Dermis microvascular lymphatic vessel endothelial cell (primary cell): ENCODE measurements at regions not wholly inside any gene's neighbourhood (a gene's known extent, or its start where the extent isn't known, plus 50 kb on each side); places are given as distances from the start of the nearest gene placed in this dataset.
"Not testable (repeated sequence)": the region's sequence is repeated elsewhere in the genome, so short reads cannot be mapped to it uniquely, and the experiment has no call there.

Source experiments
- DNase-seq, 2 donors: peaks; one replicate each; pipeline versions ENCODE4 v3.0.0 to v3.0.0-alpha.2; 2010; ENCODE audit warnings: low read depth in 2 of 2

- DNase-seq = no peak
These were observed 625.0 kb upstream of the ADARB2 start for GRCh38 chr10:2362331-2362730.

GRCh38 chr10:2358586-2358985 is 621.3 kb upstream of the ADARB2 start:
- no peak for DNase-seq

DNA sequence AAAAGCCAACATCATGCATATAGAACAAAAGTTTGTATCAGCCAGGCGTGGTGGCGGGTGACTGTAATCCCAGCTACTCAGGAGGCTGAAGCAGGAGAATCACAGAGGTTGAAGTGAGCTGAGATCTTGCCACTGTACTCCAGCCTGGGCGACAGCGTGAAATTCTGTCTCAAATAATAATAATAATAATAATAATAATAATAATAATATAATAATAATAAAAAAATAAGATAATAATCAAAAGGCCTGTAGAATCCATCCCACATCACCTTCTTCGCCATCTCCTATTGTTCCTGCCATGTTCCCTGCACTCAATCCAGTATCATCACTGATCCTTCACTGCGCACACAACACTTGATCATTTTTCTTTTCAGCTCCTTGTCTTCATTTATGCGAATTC is 619.3 kb upstream of the ADARB2 start:
- no peak for DNase-seq

GRCh38 chr10:2351566-2351965 is 614.2 kb upstream of the ADARB2 start:
- DNase-seq = no peak

GRCh38 chr10:2342206-2342605 is 604.9 kb upstream of the ADARB2 start:
- no peak for DNase-seq

DNA sequence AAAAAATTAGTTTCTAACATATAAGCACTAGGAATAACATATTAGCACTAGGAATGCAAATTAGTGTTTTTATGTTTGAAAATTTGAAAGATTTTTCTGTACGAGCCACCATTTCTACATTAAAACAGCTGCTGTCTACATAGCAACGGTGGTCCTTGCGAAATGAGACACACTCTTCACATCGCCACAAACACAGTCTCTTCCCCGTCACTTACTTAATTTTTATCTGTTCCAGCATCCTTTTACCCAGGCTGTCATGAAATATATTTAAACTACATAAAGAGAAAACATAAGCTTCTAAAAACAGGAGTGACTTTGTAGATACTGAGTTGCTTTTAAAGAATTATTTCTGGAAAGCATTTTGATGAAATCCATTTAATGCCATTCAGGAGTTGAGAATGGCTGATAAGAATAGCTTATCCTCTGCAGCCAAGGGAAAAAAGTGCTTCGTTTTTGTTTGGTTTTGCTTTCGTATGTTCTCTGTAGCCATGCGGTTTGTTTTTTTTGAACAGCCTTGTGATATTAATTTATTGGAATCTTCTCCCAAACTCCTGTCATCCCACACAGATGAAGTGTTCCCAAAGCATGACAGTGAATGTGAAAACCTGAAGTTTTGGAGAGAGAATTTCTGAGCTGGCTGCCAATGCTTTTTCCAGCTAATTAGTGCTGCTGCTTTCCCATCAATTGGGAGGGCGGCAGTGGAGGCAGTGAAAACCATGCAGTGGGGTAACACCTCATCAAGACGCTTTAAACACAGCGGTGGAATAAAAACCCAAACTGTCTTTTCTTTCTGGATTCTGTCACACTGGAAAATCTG is 603.7 kb upstream of the ADARB2 start:
- DNase-seq = no peak

DNA sequence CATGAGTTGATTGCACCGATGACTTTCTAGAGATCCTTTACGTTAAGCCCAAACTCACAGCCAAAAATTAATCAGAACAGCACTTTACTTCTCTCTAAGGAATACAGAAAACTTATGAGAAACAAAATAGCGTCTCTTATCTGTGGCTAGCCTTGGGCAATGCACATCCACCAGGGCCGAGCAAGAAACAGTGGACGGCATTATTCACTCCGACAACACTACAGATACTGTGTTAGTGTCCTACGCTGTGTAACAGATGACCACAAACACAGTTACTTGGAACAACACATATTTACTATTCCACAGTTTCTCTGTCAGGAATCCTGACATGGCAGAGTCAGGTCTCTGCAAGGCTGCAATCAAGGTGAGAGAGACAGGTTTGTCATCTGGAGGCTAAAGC is 598.3 kb upstream of the ADARB2 start:
- no peak for DNase-seq

DNA sequence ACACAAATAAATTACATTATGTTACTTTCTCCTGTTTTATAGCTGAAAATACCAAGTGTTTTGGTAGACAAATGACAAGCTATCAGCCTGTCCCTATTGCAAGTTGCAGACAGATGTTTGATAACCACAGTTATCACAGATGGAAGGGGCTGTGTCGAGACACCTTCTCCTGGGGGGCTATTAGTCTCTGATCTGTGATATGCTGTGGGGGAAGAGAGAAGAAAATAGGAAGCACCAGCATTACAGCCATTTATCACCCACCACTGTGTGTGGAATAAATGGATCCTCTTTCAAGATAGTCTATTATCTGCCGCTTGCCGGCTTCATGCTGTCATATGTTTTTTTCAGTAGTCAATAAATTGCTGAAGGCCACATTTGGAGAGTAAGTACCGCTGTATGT is 597.2 kb upstream of the ADARB2 start:
- DNase-seq = no peak

DNA sequence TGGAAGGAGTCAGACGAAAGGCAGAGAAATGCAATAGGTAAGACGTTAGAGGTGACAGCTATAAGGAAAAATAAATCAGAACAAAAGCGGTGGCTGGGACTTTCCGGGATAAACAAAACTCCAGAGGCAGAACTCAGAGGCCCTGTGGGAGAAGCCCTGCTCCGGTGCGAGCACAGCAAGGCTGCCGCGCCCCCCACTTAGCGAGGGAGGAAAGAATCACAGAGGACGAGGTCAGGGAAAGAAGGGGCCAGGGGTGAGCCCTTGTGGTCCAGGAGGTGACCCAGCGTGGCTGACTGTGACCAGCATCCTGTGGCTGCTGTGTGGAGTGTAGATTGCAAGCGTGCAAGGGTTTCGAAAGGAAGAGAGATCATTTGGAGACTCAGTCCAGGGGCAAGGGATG is 591.8 kb upstream of the ADARB2 start:
- DNase-seq = no peak

DNA sequence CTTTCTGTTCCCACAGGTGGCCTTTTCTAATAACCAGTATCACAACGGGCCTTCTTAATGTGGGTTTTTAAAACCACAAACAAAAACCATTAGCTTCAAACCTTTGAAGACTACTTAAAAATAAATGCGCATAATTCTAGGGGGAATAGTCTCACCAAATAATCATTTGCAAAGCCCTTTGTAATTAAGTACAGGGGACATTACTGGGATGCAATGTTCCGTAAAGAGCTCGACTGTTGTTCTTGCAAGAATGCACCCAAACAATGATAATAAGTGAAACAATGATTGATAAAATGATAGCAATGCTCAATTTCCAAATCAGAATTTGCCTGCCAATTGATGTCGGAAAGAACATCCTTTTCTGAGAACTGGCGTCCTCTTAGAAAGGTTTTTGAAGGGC is 589.1 kb upstream of the ADARB2 start:
- no peak for DNase-seq

DNA sequence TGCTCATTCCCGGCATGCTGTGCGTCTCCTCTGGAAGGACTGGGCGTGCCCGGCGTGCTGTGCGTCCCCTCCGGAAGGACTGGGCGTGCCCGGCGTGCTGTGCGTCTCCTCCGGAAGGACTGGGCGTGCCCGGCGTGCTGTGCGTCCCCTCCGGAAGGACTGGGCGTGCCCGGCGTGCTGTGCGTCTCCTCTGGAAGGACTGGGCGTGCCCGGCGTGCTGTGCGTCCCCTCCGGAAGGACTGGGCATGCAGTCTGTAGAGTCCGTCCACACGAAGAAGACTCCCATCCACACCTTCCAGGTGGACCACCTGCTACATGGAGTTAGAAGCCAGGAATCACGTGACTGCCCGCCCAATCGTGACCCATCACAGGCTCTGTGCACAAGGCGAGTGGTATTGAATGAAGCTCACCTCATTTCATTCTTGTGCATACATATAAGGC is 577.7 kb upstream of the ADARB2 start:
- DNase-seq = not testable (repeated sequence)

- DNase-seq = no peak
These were observed 568.8 kb upstream of the ADARB2 start for GRCh38 chr10:2306081-2306480.

GRCh38 chr10:2303169-2303568 is 565.8 kb upstream of the ADARB2 start:
- DNase-seq = no peak

- DNase-seq = no peak
These were observed 563.9 kb upstream of the ADARB2 start for GRCh38 chr10:2301227-2301626.

- no peak for DNase-seq
These were observed 562.9 kb upstream of the ADARB2 start for GRCh38 chr10:2300231-2300630.

DNA sequence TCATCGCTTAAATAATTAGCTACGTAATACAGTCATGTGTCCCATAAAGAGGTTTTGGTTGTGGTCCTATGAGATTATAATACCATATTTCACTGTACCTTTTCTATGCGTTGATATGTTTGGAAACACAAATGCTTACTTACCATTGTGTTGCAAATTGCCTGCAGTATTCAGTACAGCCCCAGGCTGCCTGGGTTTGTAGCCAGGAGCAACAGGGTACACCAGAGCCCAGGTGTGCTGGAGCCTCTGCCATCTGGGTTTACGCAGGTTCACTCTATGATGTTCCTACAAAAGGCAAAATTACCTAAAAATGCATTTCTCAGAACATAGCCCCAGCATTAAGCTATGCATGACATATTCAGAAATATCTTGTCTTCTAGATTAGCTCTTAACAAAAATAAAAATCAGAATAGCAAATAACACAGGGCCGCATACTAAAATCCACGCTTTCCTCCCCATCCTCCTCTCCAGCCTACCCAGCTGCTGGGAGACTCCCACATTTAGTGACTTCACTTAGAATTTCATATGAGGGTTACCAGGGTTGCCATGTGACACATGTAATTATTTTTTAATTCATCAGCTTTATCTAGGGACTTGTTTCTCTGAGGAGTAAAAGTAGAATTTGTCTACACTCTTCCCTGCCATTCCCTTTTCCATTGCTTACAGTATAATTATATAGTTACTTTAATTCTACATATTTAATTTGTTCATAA is 559.0 kb upstream of the ADARB2 start:
- DNase-seq = no peak

GRCh38 chr10:2294739-2295138 is 557.4 kb upstream of the ADARB2 start:
- DNase-seq = no peak

GRCh38 chr10:2284071-2284470 is 546.7 kb upstream of the ADARB2 start:
- no peak for DNase-seq

- no peak for DNase-seq
These were observed 544.9 kb upstream of the ADARB2 start for GRCh38 chr10:2282202-2282601.

- DNase-seq = no peak
These were observed 543.5 kb upstream of the ADARB2 start for GRCh38 chr10:2280713-2281300.

GRCh38 chr10:2279711-2280110 is 542.4 kb upstream of the ADARB2 start:
- DNase-seq = no peak

GRCh38 chr10:2278363-2278762 is 541.0 kb upstream of the ADARB2 start:
- DNase-seq = no peak

DNA sequence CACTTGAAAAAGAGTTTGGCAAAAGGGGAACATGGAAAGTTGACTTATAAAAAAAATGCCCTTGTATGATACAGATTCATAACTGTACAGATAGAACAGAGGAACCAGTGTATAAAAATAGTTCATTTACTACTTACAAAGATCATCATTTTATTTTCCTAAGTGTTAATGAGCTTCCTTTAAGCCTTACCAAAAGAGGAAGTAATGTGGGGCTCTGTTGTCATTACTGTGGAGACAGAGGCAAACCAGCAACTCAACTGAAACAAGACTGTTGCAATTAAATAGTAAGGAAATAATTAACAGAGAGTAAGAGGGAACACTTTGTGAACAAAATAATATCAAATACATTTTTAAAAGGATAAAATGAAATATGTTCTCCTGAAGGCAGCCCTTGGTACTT is 526.2 kb upstream of the ADARB2 start:
- no peak for DNase-seq
